HG03432 (cell line): ENCODE measurements at regions not wholly inside any gene's neighbourhood (a gene's known extent, or its start where the extent isn't known, plus 50 kb on each side); places are given as distances from the start of the nearest gene placed in this dataset.

Experiments
- ATAC-seq: cut with Tn5 transposase; IDR thresholded peaks from one replicate; pipeline ENCODE4 v1.9.1; 2021; ENCODE audit warnings: mild to moderate bottlenecking, moderate library complexity; ENCODE audit not compliant: unreplicated experiment

GRCh38 chr16:62676306-62676705 lies 640.1 kb upstream of the CDH8 start:
- ATAC-seq, result no peak

GRCh38 chr16:62665269-62665668 lies 629.0 kb upstream of the CDH8 start:
- no peak for ATAC-seq

- no peak for ATAC-seq
Observed at GRCh38 chr16:62664566-62664965, 628.3 kb upstream of the CDH8 start.

GRCh38 chr16:62661435-62661834 lies 625.2 kb upstream of the CDH8 start:
- no peak for ATAC-seq

GRCh38 chr16:62657116-62657515 lies 620.9 kb upstream of the CDH8 start:
- ATAC-seq, result no peak

- ATAC-seq, result no peak
Observed at GRCh38 chr16:62652441-62653120, 616.3 kb upstream of the CDH8 start.

GRCh38 chr16:62648256-62648655 lies 612.0 kb upstream of the CDH8 start:
- no peak for ATAC-seq

- ATAC-seq, result no peak
Observed at GRCh38 chr16:62644030-62644812, 608.0 kb upstream of the CDH8 start.

GRCh38 chr16:62642677-62643076 lies 606.4 kb upstream of the CDH8 start:
- no peak for ATAC-seq

- ATAC-seq, result no peak
Observed at GRCh38 chr16:62639890-62640289, 603.7 kb upstream of the CDH8 start.

- ATAC-seq, result peak; percentile 89
Observed at GRCh38 chr16:62638964-62639870, 603.0 kb upstream of the CDH8 start.

- ATAC-seq, result peak; percentile 14
Observed at GRCh38 chr16:62638324-62638911, 602.2 kb upstream of the CDH8 start.

GRCh38 chr16:62625326-62625725 lies 589.1 kb upstream of the CDH8 start:
- ATAC-seq, result no peak

- ATAC-seq, result no peak
Observed at GRCh38 chr16:62620275-62620674, 584.0 kb upstream of the CDH8 start.

GRCh38 chr16:62615526-62615925 lies 579.3 kb upstream of the CDH8 start:
- ATAC-seq, result no peak

- ATAC-seq, result no peak
Observed at GRCh38 chr16:62610291-62610690, 574.1 kb upstream of the CDH8 start.

GRCh38 chr16:62602790-62603189 lies 566.6 kb upstream of the CDH8 start:
- no peak for ATAC-seq

- no peak for ATAC-seq
Observed at GRCh38 chr16:62597875-62598274, 561.6 kb upstream of the CDH8 start.

GRCh38 chr16:62596584-62596983 lies 560.3 kb upstream of the CDH8 start:
- no peak for ATAC-seq

GRCh38 chr16:62596125-62596524 lies 559.9 kb upstream of the CDH8 start:
- ATAC-seq, result no peak
